B cell (primary cell): ENCODE measurements at regions not wholly inside any gene's neighbourhood (a gene's known extent, or its start where the extent isn't known, plus 50 kb on each side); places are given as distances from the start of the nearest gene placed in this dataset.

Experiments
- ATAC-seq: fragments of 200-7000 bp; cut with Tn5 transposase; one replicate; pipeline ENCODE4 v1.10.0; 2021; ENCODE audit warnings: low read depth, mild to moderate bottlenecking, moderate number of reproducible peaks, moderate library complexity
- CTCF ChIA-PET: fragments of 350-600 bp; sonication (Branson Sonifier 250); formaldehyde crosslinking; loops from one replicate; lab custom pipeline; 2021; ENCODE audit warnings: antibody characterized with exemption, inconsistent platforms; lab: Charles Lee
- POLR2A ChIA-PET: fragments of 350-600 bp; sonication (Branson Sonifier 250); formaldehyde crosslinking; loops from one replicate; lab custom pipeline; 2021; ENCODE audit warnings: antibody characterized with exemption; lab: Charles Lee
- DNase-seq: peaks from one replicate; pipeline ENCODE4 v3.0.0; 2013
- H2AFZ ChIP-seq: 2 replicates; pipeline ENCODE4 v1.6.1; 2012; ENCODE audit warnings: mild to moderate bottlenecking, low read depth, low read length; ENCODE audit not compliant: insufficient read depth, poor library complexity, severe bottlenecking
- H3K27ac ChIP-seq, 2 donors: 1 replicate in 1 of 2; 2 replicates in 1 of 2; pipeline ENCODE4 v1.5.1; 2012 to 2013; ENCODE audit warnings: low read length in 2 of 2, mild to moderate bottlenecking in 2 of 2, moderate library complexity in 1 of 2
- H3K27me3 ChIP-seq, 4 experiments: fragments of 200-600 bp in 1 of 4; sonication (generic) in 1 of 4; replicated peaks in 1 of 4; 1 replicate in 2 of 4; 2 replicates in 2 of 4; pipeline versions ENCODE4 v1.6.1 to v1.7.0; 2013 to 2016; ENCODE audit warnings: low read length in 3 of 4, mild to moderate bottlenecking in 2 of 4, mixed read lengths in 1 of 4, moderate library complexity in 1 of 4; ENCODE audit not compliant: insufficient read depth in 4 of 4, control insufficient read depth in 3 of 4; ENCODE audit errors: control extremely low read depth in 1 of 4
- H3K36me3 ChIP-seq, 2 experiments: replicated peaks in 1 of 2; 1 replicate in 1 of 2; 2 replicates in 1 of 2; pipeline versions ENCODE4 v1.6.1 to v1.7.1; 2013; ENCODE audit warnings: low read length in 1 of 2; ENCODE audit not compliant: insufficient read depth in 2 of 2, control insufficient read depth in 1 of 2; ENCODE audit errors: control extremely low read depth in 1 of 2, extremely low read depth in 1 of 2
- H3K4me1 ChIP-seq, 2 donors: fragments of 200-600 bp in 1 of 2; sonication (generic) in 1 of 2; 1 replicate in 1 of 2; 2 replicates in 1 of 2; pipeline versions ENCODE4 v1.5.1 to v1.6.1; 2013 to 2017; ENCODE audit warnings: low read length in 2 of 2; ENCODE audit not compliant: control insufficient read depth in 2 of 2, insufficient read depth in 2 of 2
- H3K4me2 ChIP-seq: replicated peaks from 2 replicates; pipeline ENCODE3; 2012; ENCODE audit warnings: mild to moderate bottlenecking, low read depth, low read length; ENCODE audit not compliant: poor library complexity, severe bottlenecking
- H3K4me3 ChIP-seq, 5 experiments: fragments of 200-600 bp in 1 of 5; sonication (generic) in 1 of 5; 1 replicate in 3 of 5; 2 replicates in 2 of 5; pipeline versions ENCODE4 v1.5.1 to v1.7.0; 2011 to 2016; ENCODE audit warnings: low read length in 4 of 5, mild to moderate bottlenecking in 4 of 5, low read depth in 2 of 5, control low read depth in 1 of 5, moderate library complexity in 1 of 5; ENCODE audit not compliant: insufficient read depth in 1 of 5; ENCODE audit errors: control extremely low read depth in 1 of 5, extremely low read depth in 1 of 5
- H3K79me2 ChIP-seq: fragments of 200-600 bp; sonication (generic); one replicate; pipeline ENCODE4 v1.6.0; 2016; ENCODE audit warnings: low read length; ENCODE audit not compliant: control insufficient read depth, insufficient read depth
- H3K9ac ChIP-seq: fragments of 200-600 bp; sonication (generic); 2 replicates; pipeline ENCODE4 v1.6.1; 2017; ENCODE audit warnings: mild to moderate bottlenecking, low read length, moderate library complexity
- H3K9me3 ChIP-seq, 3 donors: one replicate each; pipeline versions ENCODE4 v1.6.1 to v1.7.1; 2013; ENCODE audit warnings: low read length in 2 of 3; ENCODE audit not compliant: control insufficient read depth in 2 of 3, insufficient read depth in 1 of 3; ENCODE audit errors: control extremely low read depth in 1 of 3
- H4K20me1 ChIP-seq: 2 replicates; pipeline ENCODE4 v1.6.0; 2012; ENCODE audit warnings: mild to moderate bottlenecking, low read length; ENCODE audit not compliant: insufficient read depth, control insufficient read depth, poor library complexity, severe bottlenecking
- H3K27ac Mint-ChIP-seq: one replicate; pipeline ENCODE4 v1.8.0; 2021; ENCODE audit warnings: mixed read lengths
- H3K27me3 Mint-ChIP-seq: one replicate; pipeline ENCODE4 v1.8.0; 2021; ENCODE audit warnings: mixed read lengths
- H3K4me1 Mint-ChIP-seq: one replicate; pipeline ENCODE4 v1.8.0; 2021; ENCODE audit warnings: mixed read lengths
- H3K4me3 Mint-ChIP-seq: one replicate; pipeline ENCODE4 v1.8.0; 2021; ENCODE audit warnings: mixed read lengths
- H3K9me3 Mint-ChIP-seq: one replicate; pipeline ENCODE4 v1.8.0; 2022; ENCODE audit warnings: mixed read lengths; ENCODE audit not compliant: insufficient read depth
- EZH2 ChIP-seq: IDR thresholded peaks from 2 replicates; pipeline ENCODE4 v1.6.1; 2012; ENCODE audit warnings: borderline replicate concordance, low read depth, mild to moderate bottlenecking, moderate library complexity, low read length; ENCODE audit not compliant: insufficient read depth, poor library complexity, severe bottlenecking
- WGBS: methylation state at CpG from one replicate; pipeline ENCODE4 v1.1.5; 2013; ENCODE audit warnings: missing lambda C conversion rate; ENCODE audit not compliant: insufficient coverage; 5-methylcytosine and 5-hydroxymethylcytosine counted together
- intact Hi-C: fragments of 100-400 bp; cut with micrococcal nuclease; formaldehyde crosslinking; loops from one replicate; pipeline ENCODE4 v1.10.0; 2022
- TF ChIP-seq, protein P1 (sequence below): fragments of 200-600 bp; IDR thresholded peaks from one replicate; pipeline ENCODE4 v1.8.0; 2022; ENCODE audit warnings: antibody characterized with exemption, mild to moderate bottlenecking

DNA sequence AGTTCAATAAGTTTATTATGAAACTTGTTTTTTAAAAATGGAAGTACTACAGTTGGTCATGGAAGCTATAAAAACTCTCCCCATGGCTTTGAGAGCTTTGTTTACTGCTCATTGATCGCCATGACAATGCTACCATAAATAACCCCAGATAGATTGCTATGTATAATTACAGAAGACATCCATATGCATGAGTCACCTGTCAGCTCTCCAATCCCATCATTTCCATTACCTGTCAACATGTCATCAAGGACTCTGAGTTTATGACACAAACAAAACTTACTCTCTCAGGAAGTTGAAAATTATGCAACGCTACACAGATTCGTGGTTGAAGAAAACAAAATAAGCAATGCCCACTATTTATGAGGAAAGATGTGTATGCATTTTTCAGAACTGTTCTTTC is 144.4 kb downstream of the SEC23A start:
- no peaks in the 10 kb centered on the region for H3K9me3 Mint-ChIP-seq
- Histone ChIP-seq H3K27ac (no peak overlapping the region), H4K20me1 (no peaks in the 10 kb centered on the region), H2AFZ (no peak overlapping the region), H3K4me2 (no peak overlapping the region), H3K79me2 (no peaks in the 10 kb centered on the region), H3K27me3 (no peaks in the 10 kb centered on the region), H3K4me1 (no peaks in the 10 kb centered on the region), H3K9me3 (no peaks in the 10 kb centered on the region), H3K9ac (no peak overlapping the region), H3K36me3 (no peaks in the 10 kb centered on the region), H3K4me3 (no peak overlapping the region)
- H3K27me3 Mint-ChIP-seq = peaks cover 9% of the 10 kb centered on the region
- DNase-seq (no peak), ATAC-seq (no peak)
- no CpG with 5 or more reads among the region's 3 CpGs for whole genome bisulfite sequencing
- H3K4me1 Mint-ChIP-seq = no peaks in the 10 kb centered on the region
- no peak overlapping the region for H3K27ac Mint-ChIP-seq
- no peak overlapping the region for H3K4me3 Mint-ChIP-seq
- ChIA-PET POLR2A (no interaction called here), CTCF (no interaction called here)
- TF ChIP-seq, protein P1, sequence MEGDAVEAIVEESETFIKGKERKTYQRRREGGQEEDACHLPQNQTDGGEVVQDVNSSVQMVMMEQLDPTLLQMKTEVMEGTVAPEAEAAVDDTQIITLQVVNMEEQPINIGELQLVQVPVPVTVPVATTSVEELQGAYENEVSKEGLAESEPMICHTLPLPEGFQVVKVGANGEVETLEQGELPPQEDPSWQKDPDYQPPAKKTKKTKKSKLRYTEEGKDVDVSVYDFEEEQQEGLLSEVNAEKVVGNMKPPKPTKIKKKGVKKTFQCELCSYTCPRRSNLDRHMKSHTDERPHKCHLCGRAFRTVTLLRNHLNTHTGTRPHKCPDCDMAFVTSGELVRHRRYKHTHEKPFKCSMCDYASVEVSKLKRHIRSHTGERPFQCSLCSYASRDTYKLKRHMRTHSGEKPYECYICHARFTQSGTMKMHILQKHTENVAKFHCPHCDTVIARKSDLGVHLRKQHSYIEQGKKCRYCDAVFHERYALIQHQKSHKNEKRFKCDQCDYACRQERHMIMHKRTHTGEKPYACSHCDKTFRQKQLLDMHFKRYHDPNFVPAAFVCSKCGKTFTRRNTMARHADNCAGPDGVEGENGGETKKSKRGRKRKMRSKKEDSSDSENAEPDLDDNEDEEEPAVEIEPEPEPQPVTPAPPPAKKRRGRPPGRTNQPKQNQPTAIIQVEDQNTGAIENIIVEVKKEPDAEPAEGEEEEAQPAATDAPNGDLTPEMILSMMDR = no peak
- TF ChIP-seq EZH2 = no peak
- intact Hi-C loops = no loop called here

DNA sequence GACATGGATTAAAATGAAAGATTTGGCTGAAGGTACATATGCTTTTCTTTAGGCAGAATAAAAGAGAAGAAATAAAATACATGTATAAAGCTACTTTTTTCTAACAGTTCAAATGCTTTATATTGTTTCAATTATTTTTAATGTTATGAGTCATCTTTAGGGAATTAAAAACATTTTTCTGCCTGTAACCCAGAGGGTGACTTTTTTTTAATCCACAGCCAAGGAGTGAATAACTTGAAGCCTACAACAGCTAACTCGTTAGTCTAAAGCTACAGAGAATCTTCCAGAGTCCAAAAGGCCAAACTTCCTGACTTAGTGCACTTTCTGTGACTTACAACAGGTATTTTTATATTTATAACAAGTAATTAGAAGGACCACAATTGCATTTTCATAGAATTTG is 151.6 kb downstream of the SEC23A start:
- H3K4me2 ChIP-seq = no peak overlapping the region
- no peak for TF ChIP-seq EZH2
- TF ChIP-seq, protein P1 = no peak
- no CpG with 5 or more reads among the region's 1 CpG for WGBS
- no peak overlapping the region for H2AFZ ChIP-seq
- no peaks in the 10 kb centered on the region for H3K36me3 ChIP-seq
- H3K4me3 ChIP-seq = no peak overlapping the region
- no peaks in the 10 kb centered on the region for H3K4me1 ChIP-seq
- no peaks in the 10 kb centered on the region for H3K79me2 ChIP-seq
- no peaks in the 10 kb centered on the region for H3K9me3 Mint-ChIP-seq
- ATAC-seq (no peak), DNase-seq (no peak)
- ChIA-PET POLR2A (no interaction called here), CTCF (no interaction called here)
- H3K27me3 ChIP-seq = no peaks in the 10 kb centered on the region
- H3K4me3 Mint-ChIP-seq = no peak overlapping the region
- no peak overlapping the region for H3K9ac ChIP-seq
- intact Hi-C loops = no loop called here
- H4K20me1 ChIP-seq = no peaks in the 10 kb centered on the region
- H3K27ac Mint-ChIP-seq = no peak overlapping the region
- H3K27me3 Mint-ChIP-seq = peaks cover 9% of the 10 kb centered on the region
- no peaks in the 10 kb centered on the region for H3K9me3 ChIP-seq
- no peak overlapping the region for H3K27ac ChIP-seq
- H3K4me1 Mint-ChIP-seq = no peaks in the 10 kb centered on the region
